ENCODE measurements at regions not wholly inside any gene's neighbourhood (a gene's known extent, or its start where the extent isn't known, plus 50 kb on each side); places are given as distances from the start of the nearest gene placed in this dataset.
"Not testable (repeated sequence)": the region's sequence is repeated elsewhere in the genome, so short reads cannot be mapped to it uniquely, and the experiment has no call there.

DNA sequence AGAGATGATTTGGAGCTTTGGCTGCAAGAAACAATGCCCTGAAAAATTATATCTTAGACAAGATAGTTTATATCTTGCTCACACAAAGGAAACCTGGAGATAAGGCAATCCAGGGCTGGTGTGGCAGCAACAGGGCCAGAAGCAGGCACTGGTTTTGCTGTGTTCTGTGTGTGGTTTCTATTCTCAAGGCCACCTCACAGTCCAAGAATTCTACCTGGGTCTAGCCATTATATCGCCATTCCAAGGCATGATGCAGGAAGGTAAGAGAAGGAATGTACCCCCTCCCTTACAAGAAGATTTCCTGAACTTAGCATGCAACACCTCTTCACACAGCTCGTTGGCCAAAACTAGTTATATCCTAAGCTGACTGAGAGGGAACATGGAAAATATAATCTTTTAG lies 74.5 kb upstream of the MEGF10 start:
- no peak for DNase-seq

DNA sequence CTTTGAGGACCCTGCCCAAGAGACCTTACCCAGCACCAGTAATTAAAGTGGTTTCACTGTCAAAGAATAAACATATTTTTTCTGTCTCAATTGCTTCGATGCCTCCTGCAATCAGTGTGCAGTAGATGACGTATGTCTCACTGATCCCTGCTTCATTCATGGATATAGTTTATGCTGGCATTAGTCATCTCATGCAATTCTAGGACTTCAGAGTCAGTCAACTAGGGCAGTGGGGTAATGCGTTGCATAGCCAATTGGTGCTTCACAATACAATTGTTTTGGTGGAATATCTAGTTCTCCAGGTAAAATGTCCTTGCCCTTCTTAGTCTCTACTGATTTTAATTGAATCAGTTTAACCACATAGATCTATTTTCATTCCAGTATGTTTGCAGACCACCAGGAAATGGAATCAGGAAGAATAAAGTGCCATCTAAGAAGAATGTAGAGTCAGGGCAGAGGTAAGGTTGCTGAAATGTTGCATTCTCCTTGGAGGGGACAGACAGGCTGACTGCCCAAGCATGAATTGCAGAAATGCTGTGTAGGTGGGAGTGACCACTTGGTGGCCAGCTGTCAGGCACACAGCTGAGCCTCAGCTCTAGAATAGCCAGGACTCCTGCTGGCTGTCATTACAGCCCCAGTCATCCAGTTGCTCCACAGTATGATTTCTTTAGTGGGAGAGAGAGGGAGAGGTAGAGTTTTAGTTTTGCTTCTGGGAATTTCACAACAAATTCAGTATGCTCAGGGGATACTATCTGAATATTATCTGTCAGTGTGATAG lies 73.5 kb upstream of the MEGF10 start:
- no peak for DNase-seq

DNA sequence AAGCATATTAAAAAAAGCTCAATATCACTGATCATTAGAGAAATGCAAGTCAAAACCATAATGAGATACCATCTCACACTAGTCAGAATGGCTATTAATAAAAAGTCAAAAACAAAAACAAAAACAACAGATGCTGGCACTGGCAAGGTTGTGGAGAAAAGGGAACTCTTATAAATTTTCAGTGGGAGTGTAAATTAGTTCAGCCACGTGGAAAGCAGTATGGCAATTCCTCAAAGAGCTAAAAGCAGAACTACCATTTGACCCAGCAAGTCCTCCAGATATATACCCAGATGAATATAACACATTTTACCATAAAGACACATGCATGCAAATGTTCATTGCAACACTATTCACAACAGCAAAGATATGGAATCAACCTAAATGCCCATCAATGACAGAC lies 68.7 kb upstream of the MEGF10 start:
- DNase-seq = not testable (repeated sequence)

DNA sequence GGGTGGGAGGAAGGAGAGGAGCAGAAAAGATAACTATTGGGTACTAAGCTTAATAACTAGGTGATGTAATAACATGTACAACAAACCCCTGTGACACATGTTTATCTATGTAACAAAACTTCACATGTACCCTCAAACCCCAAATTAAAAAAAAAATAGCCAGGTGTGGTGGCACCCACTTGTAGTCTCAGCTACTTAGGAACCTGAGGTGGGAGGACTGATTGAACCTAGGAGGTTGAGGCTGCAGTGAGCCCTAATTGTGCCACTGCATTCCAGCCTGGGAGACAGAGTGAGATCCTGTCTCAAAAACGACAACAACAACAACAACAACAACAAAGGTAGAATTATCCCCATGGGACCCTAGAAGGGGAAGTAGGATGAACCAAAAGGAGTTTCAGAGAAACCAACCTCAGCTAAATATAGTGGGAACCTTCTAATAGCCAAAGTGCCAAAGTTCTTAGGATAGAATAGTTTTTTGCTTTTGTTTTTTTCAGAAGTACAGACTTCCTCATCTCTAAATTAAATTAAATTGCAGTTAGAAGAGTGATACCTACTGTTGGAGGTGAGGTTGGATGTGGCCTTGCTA lies 67.9 kb upstream of the MEGF10 start:
- DNase-seq = not testable (repeated sequence)

DNA sequence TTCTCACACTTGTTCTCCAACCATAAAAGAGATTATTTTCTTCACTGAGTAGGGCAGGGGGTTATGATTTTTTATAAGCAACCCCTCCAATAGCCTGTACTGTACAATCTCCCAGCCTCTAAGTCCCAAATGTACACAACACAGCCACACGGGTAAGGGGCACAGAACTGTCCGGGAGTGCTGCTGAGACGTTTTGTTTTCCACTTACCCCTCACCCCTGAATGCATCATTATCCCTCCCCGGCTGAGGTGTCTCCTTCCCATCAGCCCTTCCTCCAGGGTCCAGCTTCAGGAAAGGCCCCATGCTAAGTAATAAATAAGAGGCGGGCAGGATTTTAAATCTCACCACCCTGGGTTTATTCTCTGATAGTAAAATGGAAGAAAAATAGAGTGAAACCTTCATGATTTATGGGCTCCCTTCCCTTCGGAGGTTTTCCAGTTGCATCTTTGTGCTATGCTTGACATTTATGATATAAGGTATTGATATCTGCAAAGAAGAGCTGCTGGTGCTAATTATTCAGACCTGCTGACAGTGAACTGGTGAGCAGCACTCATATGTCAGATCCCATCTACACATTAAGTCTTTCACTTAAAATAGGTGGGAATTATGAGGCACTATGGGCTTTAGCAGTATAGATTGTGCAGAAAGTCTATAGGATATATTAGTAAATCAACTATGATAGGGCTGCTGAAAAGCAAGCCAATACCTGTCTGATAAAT lies 67.2 kb upstream of the MEGF10 start:
- DNase-seq = no peak

DNA sequence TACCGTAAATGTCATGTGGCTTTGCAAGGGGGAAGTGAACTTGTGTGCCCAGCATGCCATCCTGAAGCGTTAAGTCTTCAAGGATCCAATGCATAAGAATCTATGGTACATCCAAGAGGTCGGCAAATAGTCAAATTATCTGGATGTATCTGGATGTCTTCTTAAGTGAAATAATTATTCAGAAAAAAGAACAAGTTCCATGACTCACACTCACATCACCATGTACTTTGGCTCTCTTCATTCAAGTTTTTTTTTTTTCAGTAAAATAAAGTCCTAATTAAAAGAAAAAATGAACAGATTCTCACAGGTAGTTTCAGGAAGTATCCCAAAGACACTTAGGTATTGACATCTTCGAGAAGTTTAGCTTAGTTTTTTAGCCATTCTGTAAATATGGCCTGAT lies 62.7 kb upstream of the MEGF10 start:
- no peak for DNase-seq

DNA sequence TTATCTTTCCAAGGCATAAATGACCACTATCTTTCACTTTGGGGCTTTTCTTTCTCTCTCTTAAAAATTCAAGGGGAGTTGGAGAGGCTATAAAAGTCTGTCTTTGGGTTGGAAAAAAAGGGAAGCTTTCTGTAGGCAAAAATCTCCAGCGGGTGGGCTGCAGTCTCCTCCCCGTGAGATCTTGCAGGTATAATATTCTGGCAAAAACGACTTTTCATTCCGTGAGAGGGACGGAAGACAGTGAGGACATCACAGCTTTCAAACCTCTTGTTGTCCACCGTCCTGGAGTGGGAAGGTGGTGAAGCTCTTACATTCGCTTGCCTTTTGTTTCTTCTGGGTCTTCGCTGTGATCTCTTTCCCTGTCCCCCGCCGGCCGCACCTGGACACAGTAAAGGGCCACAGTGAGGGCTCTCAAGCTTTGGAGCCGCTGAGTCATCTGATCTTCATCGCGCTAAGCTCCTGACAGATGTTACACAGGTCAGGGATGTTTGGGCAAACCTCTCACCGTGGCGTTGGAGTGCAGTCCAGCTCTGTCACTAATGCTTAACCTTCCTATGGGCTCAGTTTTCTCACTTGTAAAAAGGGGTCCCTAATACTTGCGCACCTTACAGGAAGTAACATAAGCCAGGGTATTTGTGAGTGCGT lies 61.9 kb upstream of the MEGF10 start:
- DNase-seq = peak; percentile 5

DNA sequence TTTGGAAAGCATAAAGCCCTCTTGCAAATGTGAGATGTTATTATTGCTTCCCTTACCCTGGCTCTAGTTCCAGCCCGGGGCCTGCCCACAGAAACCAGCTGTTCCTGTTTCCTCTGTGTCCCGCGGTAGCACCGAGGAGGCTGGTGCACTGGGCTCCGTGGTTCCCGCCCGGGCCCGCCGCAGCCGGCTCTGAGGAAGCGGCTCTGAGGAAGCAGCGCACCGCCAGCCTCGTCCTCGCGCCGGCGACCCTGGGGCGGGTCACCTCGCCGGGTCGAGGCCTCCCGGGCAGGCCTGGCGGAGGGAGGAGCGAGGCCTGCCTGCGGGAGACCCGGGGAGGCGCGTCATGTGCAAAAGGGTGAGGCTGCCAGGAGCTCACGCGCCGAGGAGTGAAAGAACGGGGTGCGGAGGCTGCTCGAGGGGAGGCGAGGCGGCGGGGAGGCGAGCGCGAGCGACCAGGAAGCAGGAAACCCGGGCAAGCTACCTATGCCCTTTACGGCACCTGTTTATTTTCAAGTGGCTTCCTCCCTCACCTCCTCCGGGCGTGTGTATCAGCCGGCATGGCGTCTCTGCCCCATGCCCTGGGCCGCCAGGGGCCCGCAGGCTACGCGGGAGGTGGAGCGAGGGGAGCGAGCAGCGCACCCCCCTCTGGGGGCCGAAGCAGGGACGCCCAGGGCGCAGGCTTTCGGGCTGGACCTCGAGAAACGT lies 61.3 kb upstream of the MEGF10 start:
- DNase-seq = peak; percentile 60

DNA sequence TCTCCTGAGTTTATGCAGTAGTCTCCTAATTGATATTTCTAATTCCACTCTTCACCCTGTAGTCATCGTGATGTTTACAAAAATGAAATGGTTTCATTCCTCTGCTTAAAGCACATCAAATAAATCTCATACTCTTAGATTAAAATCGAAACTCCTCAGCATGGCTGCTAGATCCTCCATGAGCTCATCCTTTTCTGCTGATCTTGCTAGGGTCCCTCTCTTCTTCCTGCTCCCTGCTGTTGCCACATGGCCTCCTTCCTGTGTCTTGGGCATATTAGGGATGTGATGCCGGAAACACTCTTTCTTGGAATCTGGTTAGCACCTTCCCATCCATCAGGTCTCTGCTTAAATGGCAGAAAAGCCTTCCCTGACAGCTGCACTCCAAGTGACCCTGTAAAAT lies 59.5 kb upstream of the MEGF10 start:
- no peak for DNase-seq

DNA sequence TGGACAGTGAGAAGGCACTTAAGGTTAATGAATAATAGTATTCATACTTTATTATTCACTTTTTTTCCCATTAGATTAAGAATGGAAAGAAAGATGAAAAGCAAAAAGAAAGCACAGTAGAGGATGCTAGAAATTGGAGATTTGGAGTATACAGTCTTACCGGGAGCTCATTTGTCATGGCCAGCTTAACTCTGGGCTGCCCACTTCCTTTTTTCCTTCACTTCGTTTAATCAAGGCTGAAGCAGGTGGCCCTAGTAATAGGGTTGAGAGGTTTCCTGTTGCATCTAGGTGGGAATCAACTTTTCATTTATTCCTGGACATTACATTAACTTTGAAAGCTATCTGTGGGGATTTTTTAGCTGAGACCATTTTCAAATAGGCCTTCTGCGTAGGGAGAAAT lies 57.0 kb upstream of the MEGF10 start:
- no peak for DNase-seq

DNA sequence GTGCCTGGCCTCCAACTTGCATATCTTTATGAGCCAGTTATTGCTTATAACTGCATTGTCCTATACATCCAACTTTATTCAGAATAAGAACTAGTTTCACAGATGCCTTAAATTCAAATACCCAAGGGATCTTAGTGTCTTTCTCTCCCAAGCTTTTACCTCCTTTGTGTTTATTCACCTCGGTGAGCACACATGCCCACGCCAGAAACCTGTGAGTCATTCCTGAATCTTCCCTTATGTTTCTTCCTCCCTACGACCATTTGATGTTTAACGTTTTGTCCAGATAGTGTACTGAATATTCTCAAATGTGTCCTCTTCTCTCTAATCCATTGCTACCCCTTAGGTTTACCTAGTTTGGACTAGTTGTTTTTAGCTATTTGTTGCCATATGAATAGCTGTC lies 55.5 kb upstream of the MEGF10 start:
- no peak for DNase-seq

DNA sequence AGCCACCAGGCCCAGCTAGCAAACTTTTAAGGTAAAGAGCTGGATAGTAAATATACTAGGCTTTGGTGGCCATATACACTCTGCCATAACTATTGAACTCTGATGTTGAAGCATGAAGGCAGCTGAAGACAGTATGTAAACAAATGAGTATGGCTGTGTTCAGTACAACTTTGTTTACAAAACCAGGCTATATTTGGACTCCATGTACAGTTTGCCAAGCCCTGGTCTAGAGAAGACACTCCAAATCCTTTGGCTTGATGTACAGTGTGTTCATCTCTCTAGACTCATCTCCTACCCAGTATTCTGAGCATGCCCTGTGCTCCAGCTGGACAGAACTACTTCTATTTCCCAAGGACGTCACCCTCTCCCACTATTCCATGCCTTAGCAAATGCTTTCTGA lies 54.3 kb upstream of the MEGF10 start:
- no peak for DNase-seq
